ENCODE measurements at regions not wholly inside any gene's neighbourhood (a gene's known extent, or its start where the extent isn't known, plus 50 kb on each side); places are given as distances from the start of the nearest gene placed in this dataset.
"Not testable (repeated sequence)": the region's sequence is repeated elsewhere in the genome, so short reads cannot be mapped to it uniquely, and the experiment has no call there.

DNA sequence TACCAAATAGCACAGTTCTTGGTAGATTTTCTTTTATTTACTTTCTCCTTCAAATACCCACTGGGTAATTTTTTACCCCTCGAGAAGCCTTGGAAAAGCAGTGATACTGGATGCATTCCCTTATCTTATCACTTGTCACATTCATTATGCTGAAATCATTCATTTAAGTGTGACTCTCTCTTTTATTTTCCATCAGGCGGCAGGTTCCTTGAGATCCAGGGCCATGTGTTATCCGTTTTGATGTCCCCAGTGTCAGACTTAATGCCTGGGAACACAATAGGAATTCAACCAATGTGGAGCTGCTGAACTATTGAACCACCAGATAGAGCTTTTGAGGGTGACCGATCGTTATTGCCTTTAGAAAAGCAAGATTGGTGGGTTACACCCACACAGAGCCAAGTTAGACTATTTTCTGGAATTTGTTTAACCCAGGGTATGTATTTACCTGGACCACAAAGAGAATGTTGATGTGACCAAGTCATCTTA lies 51.5 kb upstream of the ATP5PO start (continued):
- TF ChIP-seq, protein P1, sequence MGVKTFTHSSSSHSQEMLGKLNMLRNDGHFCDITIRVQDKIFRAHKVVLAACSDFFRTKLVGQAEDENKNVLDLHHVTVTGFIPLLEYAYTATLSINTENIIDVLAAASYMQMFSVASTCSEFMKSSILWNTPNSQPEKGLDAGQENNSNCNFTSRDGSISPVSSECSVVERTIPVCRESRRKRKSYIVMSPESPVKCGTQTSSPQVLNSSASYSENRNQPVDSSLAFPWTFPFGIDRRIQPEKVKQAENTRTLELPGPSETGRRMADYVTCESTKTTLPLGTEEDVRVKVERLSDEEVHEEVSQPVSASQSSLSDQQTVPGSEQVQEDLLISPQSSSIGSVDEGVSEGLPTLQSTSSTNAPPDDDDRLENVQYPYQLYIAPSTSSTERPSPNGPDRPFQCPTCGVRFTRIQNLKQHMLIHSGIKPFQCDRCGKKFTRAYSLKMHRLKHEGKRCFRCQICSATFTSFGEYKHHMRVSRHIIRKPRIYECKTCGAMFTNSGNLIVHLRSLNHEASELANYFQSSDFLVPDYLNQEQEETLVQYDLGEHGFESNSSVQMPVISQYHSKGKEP (tag by site-specific recombination; IDR thresholded peaks at IDR 0.05), result no peak
- TF ChIP-seq ZNF202 (tag by site-specific recombination; IDR thresholded peaks at IDR 0.05; ENCODE audit: borderline replicate concordance), result no peak
- no peak for TF ChIP-seq ZFHX2 (tag by site-specific recombination; conservative IDR thresholded peaks at IDR 0.05)
- TF ChIP-seq SP7 (tag by site-specific recombination; IDR thresholded peaks at IDR 0.05), result peak; percentile 60
- TF ChIP-seq ZNF549 (tag by site-specific recombination; IDR thresholded peaks at IDR 0.05), result no peak
- no peak for TF ChIP-seq GLI4 (tag by site-specific recombination; IDR thresholded peaks at IDR 0.05)
- TF ChIP-seq ZNF302 (tag by site-specific recombination; IDR thresholded peaks at IDR 0.05; ENCODE audit: low read depth), result no peak
- TF ChIP-seq PRDM1 (tag by site-specific recombination; IDR thresholded peaks at IDR 0.05), result 0 out of 2 replicates have a peak, but pooled peaks have one; percentile 6
- TF ChIP-seq GFI1B (tag by site-specific recombination; IDR thresholded peaks at IDR 0.05), result no peak
- no peak for TF ChIP-seq ZNF621 (tag by site-specific recombination; IDR thresholded peaks at IDR 0.05)
- TF ChIP-seq ZNF211 (tag by site-specific recombination; IDR thresholded peaks at IDR 0.05; ENCODE audit: low read depth), result no peak
- TF ChIP-seq IKZF3 (tag by site-specific recombination; IDR thresholded peaks at IDR 0.05), result no peak
- no peak for TF ChIP-seq HOXA7 (CRISPR knock-in tag; IDR thresholded peaks at IDR 0.05; ENCODE audit: borderline replicate concordance)
- TF ChIP-seq ZNF175 (tag by site-specific recombination; IDR thresholded peaks at IDR 0.05), result no peak

DNA sequence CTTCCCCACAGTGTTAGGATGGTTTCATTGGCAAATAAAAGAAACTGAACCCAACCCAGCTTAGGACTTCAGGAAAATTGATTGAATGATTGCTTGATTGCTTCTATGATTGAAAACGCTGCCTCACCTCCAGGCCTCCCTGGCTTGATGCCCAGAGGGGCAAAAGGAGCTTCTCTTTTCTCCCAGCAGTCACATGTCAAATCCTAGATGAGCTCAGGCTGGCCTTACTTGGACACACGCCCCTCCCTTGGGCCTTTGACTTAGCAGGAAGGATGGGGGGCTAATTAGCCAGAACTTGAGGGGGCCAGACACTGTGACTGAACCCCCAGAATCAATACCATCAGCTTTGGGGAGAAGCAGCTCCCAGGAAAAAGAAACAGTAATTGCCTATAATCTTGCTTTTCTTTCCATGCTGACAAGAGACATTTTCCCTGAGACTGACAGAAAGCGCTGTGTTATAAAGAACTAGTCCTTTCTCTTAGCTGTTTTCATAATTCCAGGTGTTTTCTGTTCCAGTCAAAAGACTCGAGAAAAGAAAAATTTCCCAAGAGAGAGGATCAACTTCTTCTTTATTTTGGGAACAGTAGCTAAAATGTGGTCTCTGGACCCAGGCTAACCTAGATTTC lies 50.8 kb upstream of the ATP5PO start:
- CTCF ChIA-PET, result interaction anchor here (2.4 kb wide), 1 partner anchor 42 kb away, joined by 7 read pairs; no protein-coding TSS in a partner anchor
- TF ChIP-seq ZNF621 (tag by site-specific recombination; IDR thresholded peaks at IDR 0.05), result no peak
- TF ChIP-seq, protein P1 (tag by site-specific recombination; IDR thresholded peaks at IDR 0.05), result no peak
- no peak for TF ChIP-seq ZNF132 (tag by site-specific recombination; IDR thresholded peaks at IDR 0.05; ENCODE audit: borderline replicate concordance)
- no peak for TF ChIP-seq ZNF558 (tag by site-specific recombination; IDR thresholded peaks at IDR 0.05)
- TF ChIP-seq, protein P2, sequence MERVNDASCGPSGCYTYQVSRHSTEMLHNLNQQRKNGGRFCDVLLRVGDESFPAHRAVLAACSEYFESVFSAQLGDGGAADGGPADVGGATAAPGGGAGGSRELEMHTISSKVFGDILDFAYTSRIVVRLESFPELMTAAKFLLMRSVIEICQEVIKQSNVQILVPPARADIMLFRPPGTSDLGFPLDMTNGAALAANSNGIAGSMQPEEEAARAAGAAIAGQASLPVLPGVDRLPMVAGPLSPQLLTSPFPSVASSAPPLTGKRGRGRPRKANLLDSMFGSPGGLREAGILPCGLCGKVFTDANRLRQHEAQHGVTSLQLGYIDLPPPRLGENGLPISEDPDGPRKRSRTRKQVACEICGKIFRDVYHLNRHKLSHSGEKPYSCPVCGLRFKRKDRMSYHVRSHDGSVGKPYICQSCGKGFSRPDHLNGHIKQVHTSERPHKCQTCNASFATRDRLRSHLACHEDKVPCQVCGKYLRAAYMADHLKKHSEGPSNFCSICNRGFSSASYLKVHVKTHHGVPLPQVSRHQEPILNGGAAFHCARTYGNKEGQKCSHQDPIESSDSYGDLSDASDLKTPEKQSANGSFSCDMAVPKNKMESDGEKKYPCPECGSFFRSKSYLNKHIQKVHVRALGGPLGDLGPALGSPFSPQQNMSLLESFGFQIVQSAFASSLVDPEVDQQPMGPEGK (tag by site-specific recombination; IDR thresholded peaks at IDR 0.05), result 0 out of 2 replicates have a peak, but pooled peaks have one; percentile 14
- TF ChIP-seq MZF1 (tag by site-specific recombination; IDR thresholded peaks at IDR 0.05; ENCODE audit: borderline replicate concordance), result no peak
- TF ChIP-seq, protein P3, sequence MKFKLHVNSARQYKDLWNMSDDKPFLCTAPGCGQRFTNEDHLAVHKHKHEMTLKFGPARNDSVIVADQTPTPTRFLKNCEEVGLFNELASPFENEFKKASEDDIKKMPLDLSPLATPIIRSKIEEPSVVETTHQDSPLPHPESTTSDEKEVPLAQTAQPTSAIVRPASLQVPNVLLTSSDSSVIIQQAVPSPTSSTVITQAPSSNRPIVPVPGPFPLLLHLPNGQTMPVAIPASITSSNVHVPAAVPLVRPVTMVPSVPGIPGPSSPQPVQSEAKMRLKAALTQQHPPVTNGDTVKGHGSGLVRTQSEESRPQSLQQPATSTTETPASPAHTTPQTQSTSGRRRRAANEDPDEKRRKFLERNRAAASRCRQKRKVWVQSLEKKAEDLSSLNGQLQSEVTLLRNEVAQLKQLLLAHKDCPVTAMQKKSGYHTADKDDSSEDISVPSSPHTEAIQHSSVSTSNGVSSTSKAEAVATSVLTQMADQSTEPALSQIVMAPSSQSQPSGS (tag by site-specific recombination; IDR thresholded peaks at IDR 0.05; ENCODE audit: low read depth), result no peak

DNA sequence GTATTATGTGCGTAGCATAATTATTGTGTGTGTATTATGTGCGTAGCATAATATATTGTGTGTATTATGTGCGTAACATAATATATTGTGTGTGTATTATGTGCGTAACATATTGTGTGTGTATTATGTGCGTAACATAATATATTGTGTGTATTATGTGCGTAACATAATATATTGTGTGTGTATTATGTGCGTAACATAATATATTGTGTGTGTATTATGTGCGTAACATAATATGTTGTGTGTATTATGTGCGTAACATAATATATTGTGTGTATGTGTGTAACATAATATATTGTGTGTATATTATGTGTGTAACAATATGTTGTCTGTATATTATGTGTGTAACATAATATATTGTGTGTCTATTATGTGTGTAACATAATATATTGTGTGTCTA lies 50.1 kb upstream of the ATP5PO start:
- H3K4me3 ChIP-seq (ENCODE audit: low read depth, low read length); H3K27ac ChIP-seq (ENCODE audit: extremely low read depth, low read depth, low read length); H3K36me3 ChIP-seq (ENCODE audit: control insufficient read depth in 2 of 2, insufficient read depth in 1 of 2, low read length in 2 of 2); POLR2A ChIA-PET; H3K9me3 ChIP-seq (ENCODE audit: control insufficient read depth, insufficient read depth, low read depth, low read length): not testable (repeated sequence)
- H3K4me1 ChIP-seq (ENCODE audit: control insufficient read depth, insufficient read depth, low read length), result peaks cover 11% of the 10 kb centered on the region
- CTCF ChIA-PET, result interaction anchor here (2.4 kb wide), 1 partner anchor 42 kb away, joined by 7 read pairs; no protein-coding TSS in a partner anchor

More for the DNA sequence above, 50.8 kb upstream of the ATP5PO start:
- Histone ChIP-seq H3K36me3 (ENCODE audit: control insufficient read depth in 2 of 2, insufficient read depth in 1 of 2, low read length in 2 of 2) (peaks cover 0 to 8% of the 10 kb centered on the region in 2 experiments; a peak in 1 of 3 replicates), H3K4me1 (ENCODE audit: control insufficient read depth, insufficient read depth, low read length) (peaks cover 16% of the 10 kb centered on the region), H3K27ac (ENCODE audit: extremely low read depth, low read depth, low read length) (peak overlapping the region; percentile 32), H3K4me3 (ENCODE audit: low read depth, low read length) (no peak overlapping the region), H3K9me3 (ENCODE audit: control insufficient read depth, insufficient read depth, low read depth, low read length) (no peaks in the 10 kb centered on the region)
- POLR2A ChIA-PET, result no interaction called here
